Hepatocyte (in vitro differentiated cells): ENCODE measurements at regions not wholly inside any gene's neighbourhood (a gene's known extent, or its start where the extent isn't known, plus 50 kb on each side); places are given as distances from the start of the nearest gene placed in this dataset.
"Not testable (repeated sequence)": the region's sequence is repeated elsewhere in the genome, so short reads cannot be mapped to it uniquely, and the experiment has no call there.

Source experiments
- DNase-seq: peaks from one replicate; pipeline ENCODE4 v3.0.0-alpha.2; 2016; ENCODE audit warnings: low spot score
- H2AFZ ChIP-seq: fragments of 200-600 bp; sonication (generic); 2 replicates; pipeline ENCODE4 v1.6.0; 2016; ENCODE audit warnings: antibody characterized with exemption, mild to moderate bottlenecking
- H3K27ac ChIP-seq: fragments of 200-600 bp; sonication (generic); 2 replicates; pipeline ENCODE4 v1.5.1; 2016; ENCODE audit warnings: mild to moderate bottlenecking
- H3K27me3 ChIP-seq: fragments of 200-600 bp; sonication (generic); 2 replicates; pipeline ENCODE4 v1.6.1; 2016
- H3K36me3 ChIP-seq: fragments of 200-600 bp; sonication (generic); replicated peaks from 2 replicates; pipeline ENCODE4 v1.5.1; 2016; ENCODE audit warnings: low read depth; ENCODE audit not compliant: insufficient read depth
- H3K4me1 ChIP-seq: fragments of 200-600 bp; sonication (generic); 2 replicates; pipeline ENCODE4 v1.5.1; 2016; ENCODE audit warnings: mild to moderate bottlenecking, moderate library complexity; ENCODE audit not compliant: insufficient read depth
- H3K4me2 ChIP-seq: fragments of 200-600 bp; sonication (generic); 2 replicates; pipeline ENCODE4 v1.6.0; 2016
- H3K4me3 ChIP-seq: fragments of 200-600 bp; sonication (generic); 2 replicates; pipeline ENCODE4 v1.5.1; 2016; ENCODE audit warnings: mild to moderate bottlenecking
- H3K79me2 ChIP-seq: fragments of 200-600 bp; sonication (generic); 2 replicates; pipeline ENCODE4 v1.6.0; 2017; ENCODE audit warnings: mild to moderate bottlenecking
- H3K9me2 ChIP-seq: fragments of 200-600 bp; sonication (generic); replicated peaks from 2 replicates; pipeline ENCODE4 v1.6.0; 2017; ENCODE audit warnings: mild to moderate bottlenecking; ENCODE audit not compliant: insufficient read depth
- H3K9me3 ChIP-seq: fragments of 200-600 bp; sonication (generic); 2 replicates; pipeline ENCODE4 v1.5.1; 2016; ENCODE audit warnings: low read depth, mild to moderate bottlenecking
- H4K20me1 ChIP-seq: fragments of 200-600 bp; sonication (generic); 2 replicates; pipeline ENCODE4 v1.6.0; 2016; ENCODE audit warnings: mild to moderate bottlenecking; ENCODE audit not compliant: insufficient read depth, poor library complexity, severe bottlenecking
- EZH2 ChIP-seq: fragments of 200-600 bp; sonication (generic); IDR thresholded peaks from 2 replicates; pipeline ENCODE4 v1.6.1; 2016; ENCODE audit warnings: antibody characterized with exemption, mild to moderate bottlenecking, borderline replicate concordance
- EZH2phosphoT487 ChIP-seq: fragments of 200-600 bp; sonication (generic); IDR thresholded peaks from one replicate; pipeline ENCODE4 v1.6.1; 2018; ENCODE audit warnings: antibody characterized with exemption, mild to moderate bottlenecking, low read depth, moderate library complexity; ENCODE audit not compliant: unreplicated experiment, severe bottlenecking
- WGBS: methylation state at CpG from one replicate; pipeline ENCODE4 v1.1.6; 2016; ENCODE audit warnings: low lambda C conversion rate; ENCODE audit errors: missing lambda C conversion rate; 5-methylcytosine and 5-hydroxymethylcytosine counted together
- TF ChIP-seq, protein P1 (sequence below): fragments of 200-600 bp; sonication (generic); IDR thresholded peaks from 2 replicates; pipeline ENCODE4 v1.5.1; 2016; ENCODE audit warnings: antibody characterized with exemption, mild to moderate bottlenecking; ENCODE audit not compliant: poor library complexity

DNA sequence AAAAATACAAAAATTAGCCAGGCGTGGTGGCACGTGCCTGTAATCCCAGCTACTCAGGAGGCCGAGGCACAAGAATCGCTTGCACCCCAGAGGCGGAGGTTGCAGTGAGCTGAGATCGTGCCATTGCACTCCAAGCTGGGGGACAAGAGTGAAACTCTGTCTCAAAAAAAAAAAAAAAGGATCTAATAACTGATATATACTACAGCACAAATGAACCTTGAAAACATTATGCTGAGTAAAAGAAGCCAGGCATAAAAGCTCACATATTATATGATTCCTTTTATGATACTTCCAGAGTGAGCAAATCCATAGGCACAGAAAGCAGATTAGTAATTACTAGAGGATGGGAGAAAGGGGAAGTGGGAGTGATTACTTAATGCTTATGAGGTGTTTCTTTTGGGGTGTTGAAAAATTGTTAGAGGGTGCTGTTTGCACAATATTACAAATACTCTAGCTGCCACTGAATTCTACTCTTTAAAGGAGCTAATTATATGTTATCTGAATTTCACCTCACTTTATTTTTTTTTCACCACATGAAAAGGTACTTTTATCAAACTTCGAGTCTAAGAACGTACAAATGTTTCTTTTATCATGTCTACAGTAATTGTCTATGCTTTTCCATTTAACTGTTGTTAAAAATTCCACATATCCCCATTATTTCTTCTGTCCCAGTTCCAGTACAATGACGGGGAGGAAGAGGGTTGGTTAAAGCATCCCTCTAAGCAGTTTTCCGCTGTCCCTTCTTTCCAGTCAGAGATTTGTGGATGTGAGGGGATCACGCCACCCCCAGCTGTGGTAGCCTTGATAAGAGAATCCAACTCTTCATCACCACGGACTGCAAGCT lies 77.7 kb upstream of the FAM174B start:
- Histone ChIP-seq H3K27me3 (no peaks in the 10 kb centered on the region), H3K79me2 (no peaks in the 10 kb centered on the region), H3K4me1 (no peaks in the 10 kb centered on the region), H3K4me3 (peak overlapping the region; percentile 16), H2AFZ (peak overlapping the region; percentile 75), H3K4me2 (peak overlapping the region; percentile 62), H3K9me2 (no peaks in the 10 kb centered on the region), H3K9me3 (no peaks in the 10 kb centered on the region), H4K20me1 (no peaks in the 10 kb centered on the region), H3K36me3 (no peaks in the 10 kb centered on the region), H3K27ac (peak overlapping the region; percentile 48)
- DNase-seq = no peak
- WGBS = 81% methylated on average over 12 of the region's 12 CpGs
- TF ChIP-seq EZH2 (no peak), EZH2phosphoT487 (no peak)
- TF ChIP-seq, protein P1, sequence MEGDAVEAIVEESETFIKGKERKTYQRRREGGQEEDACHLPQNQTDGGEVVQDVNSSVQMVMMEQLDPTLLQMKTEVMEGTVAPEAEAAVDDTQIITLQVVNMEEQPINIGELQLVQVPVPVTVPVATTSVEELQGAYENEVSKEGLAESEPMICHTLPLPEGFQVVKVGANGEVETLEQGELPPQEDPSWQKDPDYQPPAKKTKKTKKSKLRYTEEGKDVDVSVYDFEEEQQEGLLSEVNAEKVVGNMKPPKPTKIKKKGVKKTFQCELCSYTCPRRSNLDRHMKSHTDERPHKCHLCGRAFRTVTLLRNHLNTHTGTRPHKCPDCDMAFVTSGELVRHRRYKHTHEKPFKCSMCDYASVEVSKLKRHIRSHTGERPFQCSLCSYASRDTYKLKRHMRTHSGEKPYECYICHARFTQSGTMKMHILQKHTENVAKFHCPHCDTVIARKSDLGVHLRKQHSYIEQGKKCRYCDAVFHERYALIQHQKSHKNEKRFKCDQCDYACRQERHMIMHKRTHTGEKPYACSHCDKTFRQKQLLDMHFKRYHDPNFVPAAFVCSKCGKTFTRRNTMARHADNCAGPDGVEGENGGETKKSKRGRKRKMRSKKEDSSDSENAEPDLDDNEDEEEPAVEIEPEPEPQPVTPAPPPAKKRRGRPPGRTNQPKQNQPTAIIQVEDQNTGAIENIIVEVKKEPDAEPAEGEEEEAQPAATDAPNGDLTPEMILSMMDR = no peak

DNA sequence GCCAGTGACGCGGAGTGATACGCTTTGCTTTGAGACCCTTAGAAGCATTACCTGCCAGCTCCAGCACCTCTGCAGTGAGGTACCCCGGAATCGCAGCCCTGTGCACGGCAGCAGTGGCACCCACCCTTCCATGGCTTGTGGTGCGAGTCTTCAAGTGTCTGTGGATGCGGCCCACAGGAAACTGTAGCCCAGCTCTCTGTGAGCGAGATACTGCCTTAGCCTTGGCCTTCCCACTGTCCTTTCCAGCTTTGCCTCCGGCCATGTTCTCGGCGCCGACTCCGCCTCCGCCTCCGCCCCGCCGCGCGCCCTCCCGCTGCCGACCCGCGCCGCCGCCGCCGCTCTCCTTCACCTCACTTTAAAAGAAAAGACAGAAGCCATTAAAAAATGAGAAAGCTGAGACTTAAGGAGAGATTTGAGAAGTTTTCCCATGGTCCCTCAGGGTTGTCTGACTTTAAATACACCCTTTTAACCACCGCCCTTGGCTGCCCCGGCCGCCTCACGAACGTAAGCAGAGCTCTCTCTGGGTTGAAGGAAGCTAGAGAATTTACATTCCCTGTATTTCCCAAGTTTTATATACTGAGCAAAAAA lies 78.5 kb upstream of the FAM174B start:
- no peaks in the 10 kb centered on the region for H3K79me2 ChIP-seq
- H4K20me1 ChIP-seq = no peaks in the 10 kb centered on the region
- H3K4me3 ChIP-seq = peak overlapping the region; percentile 16
- H3K4me1 ChIP-seq = no peaks in the 10 kb centered on the region
- no peaks in the 10 kb centered on the region for H3K9me2 ChIP-seq
- 69% methylated on average over 31 of the region's 33 CpGs for WGBS
- H3K27me3 ChIP-seq = no peaks in the 10 kb centered on the region
- peak overlapping the region; percentile 62 for H3K4me2 ChIP-seq
- peak; percentile 26 for DNase-seq
- TF ChIP-seq EZH2 (no peak), EZH2phosphoT487 (no peak)
- TF ChIP-seq, protein P1 = no peak
- no peaks in the 10 kb centered on the region for H3K36me3 ChIP-seq
- no peaks in the 10 kb centered on the region for H3K9me3 ChIP-seq
- H3K27ac ChIP-seq = peak overlapping the region; percentile 48
- peak overlapping the region; percentile 75 for H2AFZ ChIP-seq

DNA sequence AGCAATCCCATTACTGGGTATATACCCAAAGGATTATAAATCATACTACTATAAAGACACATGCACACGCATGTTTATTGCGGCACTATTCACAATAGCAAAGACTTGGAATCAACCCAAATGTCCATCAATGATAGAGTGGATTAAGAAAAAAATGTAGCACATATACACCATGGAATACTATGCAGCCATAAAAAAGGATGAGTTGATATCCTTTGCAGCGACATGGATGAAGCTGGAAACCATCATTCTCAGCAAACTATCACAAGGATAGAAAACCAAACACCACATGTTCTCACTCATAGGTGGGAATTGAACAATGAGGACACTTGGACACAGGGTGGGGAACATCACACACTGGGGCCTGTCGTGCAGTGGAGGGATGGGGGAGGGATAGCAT lies 83.7 kb upstream of the FAM174B start:
- not testable (repeated sequence) for H3K4me2 ChIP-seq, H3K4me3 ChIP-seq, H2AFZ ChIP-seq, H4K20me1 ChIP-seq, H3K79me2 ChIP-seq, H3K27me3 ChIP-seq, H3K9me2 ChIP-seq, H3K27ac ChIP-seq, H3K9me3 ChIP-seq, H3K36me3 ChIP-seq, H3K4me1 ChIP-seq, DNase-seq
- WGBS = 98% methylated on average over 4 of the region's 4 CpGs

- H3K27me3 ChIP-seq = no peaks in the 10 kb centered on the region
- H2AFZ ChIP-seq = no peak overlapping the region
- no peaks in the 10 kb centered on the region for H3K4me1 ChIP-seq
- no peaks in the 10 kb centered on the region for H3K9me2 ChIP-seq
- H3K9me3 ChIP-seq = no peaks in the 10 kb centered on the region
- no peak overlapping the region for H3K4me2 ChIP-seq
- peak overlapping the region; percentile 15 for H3K27ac ChIP-seq
- no peak overlapping the region for H3K4me3 ChIP-seq
- DNase-seq = peak; percentile 69
- TF ChIP-seq, protein P1 = no peak
- TF ChIP-seq EZH2 = no peak
- TF ChIP-seq EZH2phosphoT487 = no peak
- H3K36me3 ChIP-seq = no peaks in the 10 kb centered on the region
- H4K20me1 ChIP-seq = no peaks in the 10 kb centered on the region
- whole genome bisulfite sequencing = 48% methylated on average over 4 of the region's 4 CpGs
- H3K79me2 ChIP-seq = no peaks in the 10 kb centered on the region
Measured at GRCh38 chr15:92745845-92746271, 90.3 kb upstream of the FAM174B start.
